DOHH2 (cell line): ENCODE measurements at regions not wholly inside any gene's neighbourhood (a gene's known extent, or its start where the extent isn't known, plus 50 kb on each side); places are given as distances from the start of the nearest gene placed in this dataset.

Experiments used
- EZH2phosphoT487 ChIP-seq: fragments of 200-600 bp; sonication (generic); IDR thresholded peaks from 2 replicates; pipeline ENCODE4 v1.6.1; 2017; ENCODE audit warnings: borderline replicate concordance, mild to moderate bottlenecking, antibody characterized with exemption, low read length, moderate library complexity, mixed read lengths
- TF ChIP-seq, protein P1 (sequence below): fragments of 200-600 bp; sonication (generic); IDR thresholded peaks from one replicate; pipeline ENCODE4 v1.5.1; 2014; ENCODE audit warnings: antibody characterized with exemption, mild to moderate bottlenecking, low read depth, low read length; ENCODE audit not compliant: poor library complexity, severe bottlenecking

DNA sequence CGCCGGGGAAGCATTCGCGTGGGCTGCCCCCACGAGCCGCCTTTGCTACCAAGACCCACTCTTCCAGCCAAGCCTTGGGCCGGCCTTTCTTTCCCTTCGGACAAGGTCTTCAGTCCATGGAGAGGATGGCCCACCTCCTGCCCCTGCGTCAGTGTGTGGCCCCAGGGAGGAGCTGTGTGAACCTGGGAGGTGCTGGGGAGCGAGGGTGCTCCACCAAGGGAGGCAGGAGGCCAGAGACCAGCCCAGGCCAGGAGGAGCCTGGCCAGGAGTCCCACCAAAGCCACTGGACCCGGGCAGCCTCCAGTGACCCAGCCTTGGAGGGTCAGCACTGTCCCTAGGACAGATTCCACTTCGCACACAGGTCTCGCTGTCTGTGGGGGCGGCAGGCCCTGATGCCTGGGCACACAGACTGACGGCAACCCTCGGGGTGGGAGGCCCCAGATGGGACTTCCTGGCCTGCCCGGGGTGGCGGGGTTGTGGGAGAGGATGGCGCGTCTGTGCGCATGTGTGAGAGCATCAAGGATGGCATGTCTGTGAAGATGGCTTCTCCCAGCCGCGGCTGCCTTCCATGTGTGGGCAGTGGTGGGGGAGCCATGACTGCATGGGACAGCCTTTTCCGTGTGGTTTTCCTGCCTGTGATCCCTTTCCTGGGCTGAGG lies 113.3 kb upstream of the LPCAT1 start:
- TF ChIP-seq, protein P1, sequence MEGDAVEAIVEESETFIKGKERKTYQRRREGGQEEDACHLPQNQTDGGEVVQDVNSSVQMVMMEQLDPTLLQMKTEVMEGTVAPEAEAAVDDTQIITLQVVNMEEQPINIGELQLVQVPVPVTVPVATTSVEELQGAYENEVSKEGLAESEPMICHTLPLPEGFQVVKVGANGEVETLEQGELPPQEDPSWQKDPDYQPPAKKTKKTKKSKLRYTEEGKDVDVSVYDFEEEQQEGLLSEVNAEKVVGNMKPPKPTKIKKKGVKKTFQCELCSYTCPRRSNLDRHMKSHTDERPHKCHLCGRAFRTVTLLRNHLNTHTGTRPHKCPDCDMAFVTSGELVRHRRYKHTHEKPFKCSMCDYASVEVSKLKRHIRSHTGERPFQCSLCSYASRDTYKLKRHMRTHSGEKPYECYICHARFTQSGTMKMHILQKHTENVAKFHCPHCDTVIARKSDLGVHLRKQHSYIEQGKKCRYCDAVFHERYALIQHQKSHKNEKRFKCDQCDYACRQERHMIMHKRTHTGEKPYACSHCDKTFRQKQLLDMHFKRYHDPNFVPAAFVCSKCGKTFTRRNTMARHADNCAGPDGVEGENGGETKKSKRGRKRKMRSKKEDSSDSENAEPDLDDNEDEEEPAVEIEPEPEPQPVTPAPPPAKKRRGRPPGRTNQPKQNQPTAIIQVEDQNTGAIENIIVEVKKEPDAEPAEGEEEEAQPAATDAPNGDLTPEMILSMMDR = no peak
- TF ChIP-seq EZH2phosphoT487 = no peak
